HUES6 (cell line): ENCODE measurements at regions not wholly inside any gene's neighbourhood (a gene's known extent, or its start where the extent isn't known, plus 50 kb on each side); places are given as distances from the start of the nearest gene placed in this dataset.
"Not testable (repeated sequence)": the region's sequence is repeated elsewhere in the genome, so short reads cannot be mapped to it uniquely, and the experiment has no call there.

Experiments
- H3K27ac ChIP-seq: 2 replicates; pipeline ENCODE4 v1.7.0; 2013; ENCODE audit warnings: low read depth, mild to moderate bottlenecking, low read length, inconsistent platforms
- H3K27me3 ChIP-seq: 2 replicates; pipeline ENCODE4 v1.6.1; 2013; ENCODE audit warnings: low read length; ENCODE audit not compliant: control insufficient read depth, insufficient read depth
- H3K36me3 ChIP-seq: 2 replicates; pipeline ENCODE4 v1.6.1; 2013; ENCODE audit warnings: low read length; ENCODE audit not compliant: control insufficient read depth, insufficient read depth
- H3K4me1 ChIP-seq: 2 replicates; pipeline ENCODE4 v1.6.1; 2013; ENCODE audit warnings: low read length; ENCODE audit not compliant: control insufficient read depth, insufficient read depth
- H3K4me3 ChIP-seq: 2 replicates; pipeline ENCODE4 v1.5.1; 2013; ENCODE audit warnings: low read depth, low read length
- H3K9ac ChIP-seq: one replicate; pipeline ENCODE4 v1.6.1; 2013; ENCODE audit warnings: mild to moderate bottlenecking, low read length
- H3K9me3 ChIP-seq: 2 replicates; pipeline ENCODE4 v1.6.1; 2013; ENCODE audit warnings: low read depth, low read length; ENCODE audit not compliant: control insufficient read depth, insufficient read depth

- Histone ChIP-seq H3K27me3 (no peaks in the 10 kb centered on the region), H3K4me1 (no peaks in the 10 kb centered on the region), H3K4me3 (no peak overlapping the region), H3K9ac (no peak overlapping the region), H3K9me3 (no peaks in the 10 kb centered on the region), H3K27ac (no peak overlapping the region), H3K36me3 (no peaks in the 10 kb centered on the region)
Observed at GRCh38 chr6:8845690-8846089, 410.3 kb upstream of the SLC35B3 start.

DNA sequence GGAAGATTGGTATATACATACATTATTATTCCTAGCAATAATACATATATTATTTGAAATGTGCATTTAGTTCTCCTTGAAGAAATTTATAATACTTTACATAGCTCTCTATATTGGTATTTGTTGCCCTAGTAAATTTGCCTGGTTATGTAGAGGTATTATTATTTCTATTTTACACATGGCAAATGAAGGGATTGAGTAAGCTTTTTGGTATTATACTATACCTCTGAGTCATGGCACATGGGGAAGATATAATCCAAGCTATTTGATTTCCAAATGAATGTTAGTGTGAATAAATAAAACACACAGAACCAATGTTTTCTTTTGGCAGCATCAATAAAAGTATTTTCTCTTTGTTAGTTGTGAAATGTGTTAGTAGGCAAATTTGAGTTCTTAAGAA is 409.6 kb upstream of the SLC35B3 start:
- H3K27ac ChIP-seq = no peak overlapping the region
- no peaks in the 10 kb centered on the region for H3K27me3 ChIP-seq
- H3K4me3 ChIP-seq = no peak overlapping the region
- no peaks in the 10 kb centered on the region for H3K36me3 ChIP-seq
- no peaks in the 10 kb centered on the region for H3K4me1 ChIP-seq
- H3K9ac ChIP-seq = no peak overlapping the region
- no peaks in the 10 kb centered on the region for H3K9me3 ChIP-seq

GRCh38 chr6:8839626-8840025 is 404.3 kb upstream of the SLC35B3 start:
- Histone ChIP-seq H3K4me3 (no peak overlapping the region), H3K9me3 (no peaks in the 10 kb centered on the region), H3K4me1 (0 out of 2 replicates have a peak, but pooled peaks cover 4% of the 10 kb centered on the region), H3K9ac (no peak overlapping the region), H3K27ac (no peak overlapping the region), H3K36me3 (no peaks in the 10 kb centered on the region), H3K27me3 (no peaks in the 10 kb centered on the region)

GRCh38 chr6:8837343-8837742 is 402.0 kb upstream of the SLC35B3 start:
- Histone ChIP-seq H3K36me3 (no peaks in the 10 kb centered on the region), H3K9me3 (no peaks in the 10 kb centered on the region), H3K27me3 (no peaks in the 10 kb centered on the region), H3K4me1 (0 out of 2 replicates have a peak, but pooled peaks cover 4% of the 10 kb centered on the region), H3K4me3 (no peak overlapping the region), H3K27ac (no peak overlapping the region), H3K9ac (no peak overlapping the region)

GRCh38 chr6:8832695-8833094 is 397.4 kb upstream of the SLC35B3 start:
- H3K9ac ChIP-seq, H3K4me3 ChIP-seq, H3K9me3 ChIP-seq, H3K36me3 ChIP-seq, H3K4me1 ChIP-seq, H3K27me3 ChIP-seq, H3K27ac ChIP-seq: not testable (repeated sequence)

GRCh38 chr6:8831366-8832152 is 396.2 kb upstream of the SLC35B3 start:
- Histone ChIP-seq H3K9ac (no peak overlapping the region), H3K27ac (no peak overlapping the region), H3K27me3 (no peaks in the 10 kb centered on the region), H3K4me1 (no peaks in the 10 kb centered on the region), H3K9me3 (no peaks in the 10 kb centered on the region), H3K4me3 (no peak overlapping the region), H3K36me3 (no peaks in the 10 kb centered on the region)

DNA sequence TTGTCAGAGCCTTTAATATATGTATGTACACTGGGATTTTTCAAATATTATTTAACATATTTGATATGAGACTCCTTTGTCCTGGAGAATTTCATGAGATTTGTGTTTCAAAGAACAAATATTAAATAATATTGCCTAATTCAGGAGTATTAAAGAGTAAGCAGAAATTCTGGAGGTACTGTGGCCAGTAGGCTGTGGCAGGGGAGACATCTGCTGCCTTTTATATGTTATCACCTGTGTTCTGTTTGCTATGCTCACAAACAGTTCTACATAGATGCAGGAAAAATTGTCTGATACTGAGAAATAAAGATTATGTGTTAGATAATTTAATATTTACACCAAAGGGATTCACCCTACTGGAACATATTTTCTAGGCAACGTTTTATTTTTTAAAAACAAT is 395.4 kb upstream of the SLC35B3 start:
- no peak overlapping the region for H3K9ac ChIP-seq
- no peak overlapping the region for H3K27ac ChIP-seq
- H3K4me3 ChIP-seq = no peak overlapping the region
- no peaks in the 10 kb centered on the region for H3K27me3 ChIP-seq
- H3K4me1 ChIP-seq = no peaks in the 10 kb centered on the region
- no peaks in the 10 kb centered on the region for H3K9me3 ChIP-seq
- H3K36me3 ChIP-seq = no peaks in the 10 kb centered on the region

GRCh38 chr6:8829796-8830195 is 394.5 kb upstream of the SLC35B3 start:
- H3K4me3 ChIP-seq = no peak overlapping the region
- H3K9me3 ChIP-seq = no peaks in the 10 kb centered on the region
- no peaks in the 10 kb centered on the region for H3K36me3 ChIP-seq
- no peak overlapping the region for H3K27ac ChIP-seq
- no peaks in the 10 kb centered on the region for H3K27me3 ChIP-seq
- H3K9ac ChIP-seq = no peak overlapping the region
- H3K4me1 ChIP-seq = no peaks in the 10 kb centered on the region

GRCh38 chr6:8829296-8829695 is 394.0 kb upstream of the SLC35B3 start:
- Histone ChIP-seq H3K9me3 (no peaks in the 10 kb centered on the region), H3K36me3 (no peaks in the 10 kb centered on the region), H3K27ac (no peak overlapping the region), H3K9ac (no peak overlapping the region), H3K4me3 (no peak overlapping the region), H3K4me1 (no peaks in the 10 kb centered on the region), H3K27me3 (no peaks in the 10 kb centered on the region)

- H3K27ac ChIP-seq = no peak overlapping the region
- H3K4me3 ChIP-seq = no peak overlapping the region
- H3K9ac ChIP-seq = no peak overlapping the region
- no peaks in the 10 kb centered on the region for H3K36me3 ChIP-seq
- H3K27me3 ChIP-seq = no peaks in the 10 kb centered on the region
- H3K9me3 ChIP-seq = no peaks in the 10 kb centered on the region
- no peaks in the 10 kb centered on the region for H3K4me1 ChIP-seq
Observed at GRCh38 chr6:8828376-8828775, 393.0 kb upstream of the SLC35B3 start.

GRCh38 chr6:8825726-8826125 is 390.4 kb upstream of the SLC35B3 start:
- H3K4me1 ChIP-seq = no peaks in the 10 kb centered on the region
- no peak overlapping the region for H3K4me3 ChIP-seq
- no peaks in the 10 kb centered on the region for H3K9me3 ChIP-seq

More at GRCh38 chr6:8825726-8826125, 390.4 kb upstream of the SLC35B3 start:
- Histone ChIP-seq H3K9ac (no peak overlapping the region), H3K36me3 (no peaks in the 10 kb centered on the region), H3K27ac (no peak overlapping the region), H3K27me3 (no peaks in the 10 kb centered on the region)
